ENCODE measurements at regions not wholly inside any gene's neighbourhood (a gene's known extent, or its start where the extent isn't known, plus 50 kb on each side); places are given as distances from the start of the nearest gene placed in this dataset.

DNA sequence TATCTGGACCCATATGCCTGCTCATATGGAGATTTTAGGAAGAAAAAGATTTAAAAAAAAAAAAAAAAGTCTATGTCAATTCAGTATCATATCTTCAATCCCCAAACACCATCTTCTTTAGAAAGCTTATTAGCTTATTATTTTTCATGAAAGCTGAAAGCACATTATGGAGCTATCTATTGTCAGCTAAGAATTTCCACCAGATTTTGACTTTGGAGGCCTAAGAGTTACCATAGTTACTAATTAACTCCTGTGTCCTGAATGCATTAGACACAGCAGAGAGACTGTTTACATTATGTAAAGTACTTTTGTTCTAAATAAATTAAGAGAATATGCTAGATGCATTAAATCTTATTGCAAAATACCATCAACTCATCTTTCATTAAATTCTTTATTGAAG, 255.5 kb upstream of the NRSN1 start:
- DNase-seq (ENCODE audit: low spot score in 2 of 2): no peak
- intact Hi-C loops (cut with DNase I; ENCODE audit: low total_unique reads): no loop called here
- TF ChIP-seq POLR2A (IDR thresholded peaks at IDR 0.05): no peak
- TF ChIP-seq, protein P1, sequence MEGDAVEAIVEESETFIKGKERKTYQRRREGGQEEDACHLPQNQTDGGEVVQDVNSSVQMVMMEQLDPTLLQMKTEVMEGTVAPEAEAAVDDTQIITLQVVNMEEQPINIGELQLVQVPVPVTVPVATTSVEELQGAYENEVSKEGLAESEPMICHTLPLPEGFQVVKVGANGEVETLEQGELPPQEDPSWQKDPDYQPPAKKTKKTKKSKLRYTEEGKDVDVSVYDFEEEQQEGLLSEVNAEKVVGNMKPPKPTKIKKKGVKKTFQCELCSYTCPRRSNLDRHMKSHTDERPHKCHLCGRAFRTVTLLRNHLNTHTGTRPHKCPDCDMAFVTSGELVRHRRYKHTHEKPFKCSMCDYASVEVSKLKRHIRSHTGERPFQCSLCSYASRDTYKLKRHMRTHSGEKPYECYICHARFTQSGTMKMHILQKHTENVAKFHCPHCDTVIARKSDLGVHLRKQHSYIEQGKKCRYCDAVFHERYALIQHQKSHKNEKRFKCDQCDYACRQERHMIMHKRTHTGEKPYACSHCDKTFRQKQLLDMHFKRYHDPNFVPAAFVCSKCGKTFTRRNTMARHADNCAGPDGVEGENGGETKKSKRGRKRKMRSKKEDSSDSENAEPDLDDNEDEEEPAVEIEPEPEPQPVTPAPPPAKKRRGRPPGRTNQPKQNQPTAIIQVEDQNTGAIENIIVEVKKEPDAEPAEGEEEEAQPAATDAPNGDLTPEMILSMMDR (IDR thresholded peaks at IDR 0.05): no peak
- H3K4me3 ChIP-seq (ENCODE audit: low read depth, poor library complexity, severe bottlenecking): no peak overlapping the region

DNA sequence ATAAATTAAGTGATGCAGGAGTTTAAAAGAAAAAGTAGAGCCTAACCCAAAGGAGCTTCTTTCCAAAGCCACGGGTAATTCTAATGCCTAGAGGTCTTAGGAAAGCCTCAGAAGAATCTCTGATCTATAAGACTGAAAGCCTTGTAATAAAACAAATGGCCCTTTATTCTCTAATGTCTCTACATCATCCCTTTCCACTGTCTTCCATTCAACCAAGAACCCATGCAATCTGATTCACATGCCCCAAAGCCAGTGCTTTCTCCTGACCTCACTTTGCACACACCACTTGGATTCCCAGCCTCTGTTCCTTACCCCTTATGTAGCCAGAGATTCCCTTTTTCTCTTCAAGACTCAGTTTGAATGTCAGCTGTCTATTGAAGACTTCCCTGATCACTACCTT, 252.9 kb upstream of the NRSN1 start:
- H3K4me3 ChIP-seq (ENCODE audit: low read depth, poor library complexity, severe bottlenecking): no peak overlapping the region
- no peak for TF ChIP-seq POLR2A (IDR thresholded peaks at IDR 0.05)
- TF ChIP-seq, protein P1 (IDR thresholded peaks at IDR 0.05): no peak
- intact Hi-C loops (cut with DNase I; ENCODE audit: low total_unique reads): no loop called here
- no peak for DNase-seq (ENCODE audit: low spot score in 2 of 2)
- WGBS, 2 donors: 52 to 56% methylated on average over 1 of the region's 1 CpG

DNA sequence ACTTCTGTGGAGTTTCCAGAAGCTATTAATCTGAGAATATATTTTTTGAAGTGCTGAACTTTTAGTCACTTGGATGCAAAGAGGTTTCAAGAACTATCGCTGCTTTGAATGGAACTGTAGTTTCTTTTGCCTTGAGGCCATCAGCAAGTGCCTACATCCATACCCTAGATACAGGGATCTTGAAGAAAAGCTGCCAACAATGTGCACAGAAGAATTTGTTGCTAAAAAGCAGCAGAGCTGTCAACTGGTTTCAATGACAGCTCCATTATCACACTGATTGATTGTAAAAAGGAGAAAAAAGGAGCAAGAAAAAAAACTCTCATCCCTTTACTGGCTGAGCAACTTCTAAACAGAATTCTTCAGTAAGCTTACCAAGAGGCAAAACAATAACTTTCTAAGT, 251.0 kb upstream of the NRSN1 start:
- intact Hi-C loops (cut with DNase I; ENCODE audit: low total_unique reads): no loop called here
- DNase-seq (ENCODE audit: low spot score in 2 of 2): no peak
- no peak for TF ChIP-seq POLR2A (IDR thresholded peaks at IDR 0.05)
- TF ChIP-seq, protein P1 (IDR thresholded peaks at IDR 0.05): no peak
- H3K4me3 ChIP-seq (ENCODE audit: low read depth, poor library complexity, severe bottlenecking): no peak overlapping the region
- WGBS, 2 donors: 28 to 31% methylated on average over 1 of the region's 1 CpG

DNA sequence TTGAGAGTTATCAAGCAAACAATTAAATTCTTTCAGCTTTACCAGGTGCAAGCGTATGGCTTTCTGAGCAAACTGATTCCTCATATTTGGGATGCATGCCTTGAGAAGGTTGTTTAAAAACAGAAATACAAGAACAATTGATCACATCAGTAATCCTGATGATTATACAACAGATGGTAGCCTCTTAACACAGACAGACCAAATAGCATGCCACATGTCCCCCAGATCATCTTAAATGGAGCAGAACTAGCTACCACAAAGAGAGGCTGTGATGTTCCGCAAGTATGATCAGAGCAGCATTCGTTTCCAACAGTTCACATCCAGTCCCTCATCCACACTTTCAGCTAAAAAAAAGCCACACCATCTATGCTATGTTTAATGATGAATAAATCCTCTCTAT, 246.2 kb upstream of the NRSN1 start:
- DNase-seq (ENCODE audit: low spot score in 2 of 2): no peak
- no peak for TF ChIP-seq POLR2A (IDR thresholded peaks at IDR 0.05)
- TF ChIP-seq, protein P1 (IDR thresholded peaks at IDR 0.05): no peak
- intact Hi-C loops (cut with DNase I; ENCODE audit: low total_unique reads): no loop called here
- H3K4me3 ChIP-seq (ENCODE audit: low read depth, poor library complexity, severe bottlenecking): no peak overlapping the region
- 90 to 93% methylated on average over 3 of the region's 3 CpGs for WGBS, 2 donors

DNA sequence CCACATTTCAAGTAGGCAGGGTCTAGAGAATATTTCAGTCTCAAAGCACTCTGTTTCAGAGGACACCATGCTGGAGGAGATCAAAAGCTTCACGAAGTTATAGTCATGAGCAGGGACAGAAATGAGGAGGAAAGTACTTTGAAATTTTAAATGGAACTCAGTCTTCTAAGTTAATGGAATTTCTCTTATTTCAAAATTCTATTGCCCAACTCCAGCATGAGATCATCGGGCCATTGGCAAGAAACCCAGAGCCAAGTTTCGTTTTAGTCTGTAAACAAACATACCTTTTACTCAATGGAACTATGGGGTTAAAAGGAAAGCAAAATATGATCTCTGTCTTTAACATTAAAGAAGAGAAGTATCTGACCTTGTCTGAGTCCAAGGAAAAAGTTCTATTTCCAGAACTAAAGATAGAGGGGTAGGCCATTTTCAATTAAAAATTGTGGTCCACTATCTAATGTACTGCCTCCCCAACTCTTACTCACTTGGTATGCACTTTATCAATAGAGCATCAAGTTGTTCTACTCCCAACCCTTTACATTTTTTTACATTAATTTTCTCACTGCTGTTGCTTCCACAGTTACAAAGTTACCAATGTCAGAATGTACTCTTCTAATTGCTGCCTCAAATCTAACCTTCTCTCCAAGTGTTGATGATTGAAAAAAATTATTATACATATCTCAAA, 235.3 kb upstream of the NRSN1 start:
- whole genome bisulfite sequencing, 2 donors: 49 to 59% methylated on average over 3 of the region's 3 CpGs
- no peak for TF ChIP-seq POLR2A (IDR thresholded peaks at IDR 0.05)
- intact Hi-C loops (cut with DNase I; ENCODE audit: low total_unique reads): no loop called here

DNA sequence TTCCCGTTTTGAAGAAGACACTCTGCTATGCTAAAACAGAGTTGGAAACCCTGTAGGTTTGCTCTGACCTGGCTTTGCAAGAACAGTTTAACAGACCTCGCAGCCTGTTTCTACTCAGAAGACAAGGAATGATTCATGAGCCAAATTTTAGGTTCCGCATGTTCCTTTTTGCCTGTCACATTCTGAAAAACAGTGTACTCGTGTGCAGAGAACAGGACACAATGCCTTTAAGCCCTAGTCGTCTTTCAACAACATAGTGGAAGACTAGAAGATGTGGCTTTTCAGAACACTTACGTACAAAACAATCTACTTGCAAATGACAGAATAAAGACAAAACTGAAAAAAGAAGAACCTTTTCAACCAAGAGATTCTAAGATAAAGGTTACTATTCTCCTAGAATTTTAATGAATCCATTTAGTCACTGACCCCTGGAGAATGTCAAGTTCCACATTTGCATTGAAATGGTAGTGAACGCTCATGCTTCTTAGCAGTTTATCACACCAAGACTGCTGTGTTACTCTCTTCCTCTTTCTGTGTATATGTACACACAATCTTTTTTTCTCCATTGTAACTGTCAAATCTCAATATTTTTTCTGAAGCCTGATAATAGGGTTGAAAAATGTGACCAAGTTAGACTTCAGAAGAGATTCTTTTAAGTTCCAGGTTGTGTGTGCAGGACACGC, 220.7 kb upstream of the NRSN1 start:
- TF ChIP-seq POLR2A (IDR thresholded peaks at IDR 0.05): no peak
- TF ChIP-seq, protein P1 (IDR thresholded peaks at IDR 0.05): no peak
- no peak overlapping the region for H3K4me3 ChIP-seq (ENCODE audit: low read depth, poor library complexity, severe bottlenecking)
- DNase-seq (ENCODE audit: low spot score in 2 of 2): no peak
- intact Hi-C loops (cut with DNase I; ENCODE audit: low total_unique reads): no loop called here
- 39 to 43% methylated on average over 8 of the region's 8 CpGs for WGBS, 2 donors

More for the DNA sequence above, 235.3 kb upstream of the NRSN1 start:
- no peak overlapping the region for H3K4me3 ChIP-seq (ENCODE audit: low read depth, poor library complexity, severe bottlenecking)
- DNase-seq (ENCODE audit: low spot score in 2 of 2): no peak
